Medulla oblongata (tissue), 1 donor: ENCODE measurements at regions not wholly inside any gene's neighbourhood (a gene's known extent, or its start where the extent isn't known, plus 50 kb on each side); places are given as distances from the start of the nearest gene placed in this dataset.
"Not testable (repeated sequence)": the region's sequence is repeated elsewhere in the genome, so short reads cannot be mapped to it uniquely, and the experiment has no call there.

Experiments used
- DNase-seq: peaks from one replicate; pipeline ENCODE4 v3.0.0-alpha.2; 2015; ENCODE audit errors: extremely low spot score

DNA sequence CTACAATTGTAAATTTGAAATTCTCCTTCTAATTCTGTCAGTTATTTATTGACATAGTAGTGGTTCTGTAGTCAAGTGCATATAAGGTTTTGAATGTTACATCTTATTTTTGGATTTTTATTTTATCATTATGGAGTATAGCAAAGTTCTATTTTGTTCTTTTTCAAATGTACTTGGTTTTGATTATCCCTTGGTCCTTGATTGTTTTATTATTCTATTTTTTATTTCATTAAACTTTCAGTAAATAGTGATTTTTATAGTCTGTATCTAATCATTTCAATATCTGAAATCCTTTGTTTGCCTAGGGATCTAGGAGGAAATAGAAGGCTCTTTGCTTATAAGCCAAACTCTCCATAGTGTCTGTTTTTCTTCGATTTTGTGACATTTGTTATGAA, 87.8 kb downstream of the HFE start:
- no peak for DNase-seq

DNA sequence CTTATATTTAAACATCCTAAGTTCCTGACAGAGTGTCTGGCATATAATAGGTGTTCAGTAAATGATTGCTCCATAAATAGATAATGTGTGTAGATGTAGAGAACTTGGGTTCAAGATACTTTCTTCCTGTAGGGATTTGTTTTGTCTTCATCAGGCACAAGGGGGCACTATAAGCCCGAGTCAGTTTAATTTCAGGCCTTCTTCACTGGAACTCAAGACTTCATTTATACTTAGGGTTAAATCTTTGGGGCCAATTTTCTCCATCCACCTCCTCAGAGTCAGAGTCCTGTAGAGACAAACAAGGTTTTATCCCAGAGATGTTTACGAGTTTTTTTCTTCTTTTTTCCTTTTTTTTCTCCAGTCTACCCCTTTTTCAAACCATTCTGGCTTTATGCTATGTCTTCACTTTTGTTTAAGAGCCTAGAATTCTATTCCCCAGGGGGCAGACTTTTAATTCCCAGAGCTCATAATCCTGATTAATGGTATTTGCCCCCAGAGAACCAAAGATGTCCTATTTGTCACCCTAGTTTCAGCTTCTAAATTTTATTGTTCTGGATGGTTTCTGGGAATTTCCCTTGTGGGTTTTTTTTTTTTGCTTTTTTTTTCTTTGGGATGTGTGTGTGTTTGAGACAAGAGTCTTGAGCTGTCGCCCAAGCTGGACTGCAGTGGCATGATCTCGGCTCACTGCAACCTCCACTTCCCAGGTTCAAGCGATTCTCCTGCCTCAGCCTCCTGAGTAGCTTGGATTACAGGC, 88.4 kb downstream of the HFE start:
- peak; percentile 82 for DNase-seq

DNA sequence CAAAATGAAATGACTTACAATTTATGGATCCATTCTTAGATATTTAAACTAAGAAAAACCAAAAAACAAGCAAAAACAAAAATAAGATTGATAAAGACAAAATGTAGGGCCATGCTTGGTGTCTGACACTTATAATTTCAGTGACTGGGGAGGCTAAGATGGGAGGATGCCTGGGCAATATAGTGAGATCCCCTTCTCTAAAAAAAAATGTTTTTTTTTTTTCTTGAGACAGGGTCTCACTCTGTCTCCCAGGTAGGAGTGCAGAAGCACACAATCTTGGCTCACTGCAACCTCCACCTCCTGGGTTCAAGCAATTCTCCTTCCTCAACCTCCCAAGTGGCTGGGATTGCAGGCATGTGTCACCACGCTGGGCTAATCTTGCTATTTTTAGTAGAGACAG, 92.4 kb downstream of the HFE start:
- DNase-seq = no peak

DNA sequence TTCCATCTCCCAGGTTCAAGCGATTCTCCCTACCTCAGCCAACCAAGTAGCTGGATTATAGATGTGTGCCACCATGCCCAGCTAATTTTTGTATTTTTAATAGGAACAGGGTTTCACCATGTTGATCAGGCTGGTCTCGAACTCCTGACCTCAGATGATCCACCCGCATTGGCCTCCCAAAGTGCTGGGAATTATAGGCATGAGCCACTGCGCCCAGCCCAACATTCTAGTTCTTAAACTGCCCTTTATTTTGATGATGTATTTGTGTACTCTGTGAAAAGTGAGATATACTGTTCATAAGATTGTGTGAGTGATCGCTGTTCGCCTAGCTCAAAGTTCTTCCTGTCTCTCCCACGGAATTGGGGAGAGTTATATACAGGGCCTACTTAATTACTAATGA, 93.1 kb downstream of the HFE start:
- DNase-seq = no peak

DNA sequence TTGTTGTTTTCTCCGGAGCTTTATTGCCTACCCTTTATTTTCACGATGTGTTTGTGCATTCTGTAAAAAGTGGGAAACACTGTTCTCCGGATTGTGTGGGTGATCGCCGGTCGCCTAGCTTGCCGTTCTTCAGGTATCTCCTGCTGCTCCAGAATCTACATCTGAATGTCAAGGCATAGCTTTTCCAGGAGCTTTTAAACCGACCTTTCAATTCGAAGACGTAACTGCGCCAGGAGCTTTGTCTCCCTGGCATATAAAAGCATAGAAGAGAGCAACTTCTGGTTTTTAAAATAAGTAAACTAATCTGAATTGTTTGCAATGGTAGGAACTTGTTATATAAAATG, 96.0 kb downstream of the HFE start:
- no peak for DNase-seq

DNA sequence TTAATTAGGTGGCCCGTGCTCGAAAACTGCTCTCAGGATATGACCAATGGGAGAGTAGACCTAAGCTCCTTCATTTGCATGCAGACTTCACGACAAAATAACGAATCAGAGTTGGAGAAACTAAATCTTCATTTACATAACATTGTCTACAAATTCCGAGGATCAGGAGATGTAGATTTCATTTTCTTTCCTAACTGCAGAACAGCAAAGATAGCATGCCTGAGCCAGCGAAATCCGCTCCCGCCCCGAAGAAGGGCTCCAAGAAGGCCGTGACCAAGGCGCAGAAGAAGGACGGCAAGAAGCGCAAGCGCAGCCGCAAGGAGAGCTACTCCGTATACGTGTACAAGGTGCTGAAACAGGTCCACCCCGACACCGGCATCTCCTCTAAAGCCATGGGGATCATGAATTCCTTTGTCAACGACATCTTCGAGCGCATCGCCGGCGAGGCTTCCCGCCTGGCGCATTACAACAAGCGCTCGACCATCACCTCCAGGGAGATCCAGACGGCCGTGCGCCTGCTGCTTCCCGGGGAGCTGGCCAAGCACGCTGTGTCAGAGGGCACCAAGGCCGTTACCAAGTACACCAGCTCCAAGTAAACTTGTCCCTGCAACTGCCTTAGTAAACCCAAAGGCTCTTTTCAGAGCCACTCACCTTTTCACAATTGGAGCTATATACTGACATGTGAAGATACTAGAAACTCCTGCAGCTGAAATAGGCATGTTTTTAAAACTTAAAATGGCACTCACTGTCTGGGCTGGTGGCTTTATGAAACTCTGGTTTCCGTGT, 96.5 kb downstream of the HFE start:
- DNase-seq = peak; percentile 95

DNA sequence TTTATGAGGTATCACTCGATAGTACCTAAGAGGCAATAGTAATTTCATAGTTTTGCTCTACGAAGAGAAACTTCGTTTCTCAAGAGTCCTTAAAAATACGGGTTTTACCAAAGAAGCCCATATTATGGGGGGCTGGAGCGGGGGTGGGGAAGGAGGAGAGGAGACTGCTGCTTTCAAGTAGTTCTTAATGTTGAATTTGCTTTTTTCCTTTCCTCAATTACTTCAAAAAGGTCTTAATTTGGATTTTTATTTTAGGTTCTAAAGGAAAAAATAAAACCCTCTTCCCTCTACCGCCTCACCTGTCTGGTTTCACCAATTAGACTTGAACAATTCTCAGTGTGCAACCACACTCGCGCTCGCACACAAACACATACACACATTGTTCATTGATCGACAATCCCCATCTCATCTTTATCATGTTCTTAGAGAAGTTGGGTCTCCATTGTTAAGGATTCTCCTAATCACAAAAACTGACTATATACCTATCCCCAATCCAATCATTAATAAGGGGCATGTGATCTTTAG, 97.2 kb downstream of the HFE start:
- no peak for DNase-seq

DNA sequence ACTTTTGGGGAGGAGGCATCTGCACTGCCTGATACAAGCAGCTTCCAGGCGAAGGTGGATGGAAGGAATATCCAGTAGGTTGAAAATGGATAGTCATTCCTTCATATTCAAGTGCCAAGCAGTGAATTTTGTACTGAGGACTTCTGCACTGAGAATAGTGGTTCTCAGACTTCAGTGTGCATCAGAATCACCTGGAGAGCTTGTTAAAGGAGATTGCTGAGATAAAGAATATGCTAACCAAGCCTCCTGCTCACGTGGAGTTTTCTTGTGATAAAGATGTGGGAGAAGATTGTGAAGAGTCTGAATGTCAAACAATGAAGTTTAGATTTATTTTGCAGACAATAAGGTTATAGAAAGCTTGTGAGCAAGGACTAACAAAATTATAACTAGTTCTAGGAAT, 97.8 kb downstream of the HFE start:
- no peak for DNase-seq

DNA sequence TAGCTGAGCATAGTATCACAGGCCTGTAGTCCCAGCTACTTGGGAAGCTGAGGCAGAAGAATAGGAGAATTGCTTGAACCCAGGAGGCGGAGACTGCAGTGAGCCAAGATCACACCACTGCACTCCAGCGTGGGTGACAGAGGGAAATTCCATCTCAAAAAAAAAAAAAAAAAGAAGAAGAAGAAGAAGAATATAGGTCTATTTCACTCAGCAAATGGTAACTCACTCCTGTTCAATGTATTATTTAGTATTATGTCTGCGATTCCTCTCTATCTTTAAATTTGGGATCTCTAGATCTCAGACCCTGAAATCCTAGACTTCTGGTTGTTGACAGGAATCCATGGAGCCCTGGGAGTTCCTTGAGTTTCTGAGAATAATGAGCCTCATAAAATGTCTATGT, 98.6 kb downstream of the HFE start:
- no peak for DNase-seq

DNA sequence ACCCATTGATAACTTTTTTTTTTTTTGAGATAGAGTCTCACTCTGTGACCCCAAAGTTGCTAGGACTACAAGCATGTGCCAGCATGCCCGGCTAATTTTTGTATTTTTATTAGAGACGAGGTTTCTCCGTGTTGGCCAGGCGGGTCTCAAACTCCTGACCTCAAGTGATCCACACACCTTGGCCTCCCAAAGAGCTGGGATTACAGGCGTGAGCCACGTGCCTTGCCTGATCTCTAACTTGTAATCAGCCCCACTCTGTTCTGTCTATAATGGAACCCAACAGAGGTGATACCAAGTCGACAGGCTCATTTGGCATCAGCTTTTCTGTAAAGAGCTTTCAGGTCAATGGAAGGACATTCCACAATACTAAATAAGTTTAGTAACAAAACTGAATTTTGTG, 99.4 kb downstream of the HFE start:
- no peak for DNase-seq

DNA sequence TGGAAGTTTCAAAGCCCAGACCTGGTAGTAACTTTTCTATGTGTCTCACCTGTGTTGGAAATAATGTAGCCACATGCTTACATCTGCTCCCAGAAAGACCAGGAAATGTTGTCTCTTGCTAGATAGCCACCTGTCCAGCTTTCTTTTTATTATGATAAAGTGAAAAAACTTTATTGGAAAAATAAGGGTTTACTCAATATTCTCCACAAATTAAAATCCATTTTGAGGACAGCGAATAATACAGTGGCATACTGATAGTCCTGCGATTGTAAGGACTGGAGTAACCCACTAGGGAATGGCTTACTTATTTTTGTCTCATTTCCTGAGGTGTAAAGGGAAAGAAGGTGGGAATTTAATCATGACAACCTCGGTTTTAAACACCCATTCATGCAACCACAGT, 100.1 kb downstream of the HFE start:
- DNase-seq = no peak

DNA sequence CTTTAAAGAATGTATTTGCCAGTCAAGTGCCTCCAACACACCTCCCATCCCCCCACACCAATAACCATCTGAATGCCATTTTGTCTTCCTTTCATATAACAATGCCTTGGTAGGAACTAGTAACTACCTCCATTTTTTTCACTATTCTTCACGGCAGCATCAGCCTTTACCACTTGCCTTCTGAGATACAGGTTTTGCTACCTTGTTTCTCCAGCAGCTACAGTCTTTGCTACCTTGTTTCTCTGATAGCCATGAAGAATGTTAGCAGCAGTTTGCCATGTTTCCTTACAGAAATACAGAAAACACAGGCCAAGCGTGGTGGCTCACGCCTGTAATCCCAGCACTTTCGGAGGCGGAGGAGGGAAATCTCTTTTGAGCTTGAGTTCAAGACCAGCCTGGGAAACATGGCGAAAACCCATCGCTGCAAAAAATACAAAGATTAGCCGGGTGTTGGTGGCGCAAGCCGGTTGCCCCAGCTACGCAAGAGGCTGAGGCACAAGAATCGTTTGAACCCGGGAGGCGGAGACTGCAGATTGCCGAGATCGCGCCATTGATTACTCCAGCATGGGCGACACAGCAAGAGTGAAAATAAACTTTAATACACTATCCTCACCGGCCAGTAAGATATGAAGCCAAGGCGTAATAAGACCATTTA, 100.9 kb downstream of the HFE start:
- no peak for DNase-seq

DNA sequence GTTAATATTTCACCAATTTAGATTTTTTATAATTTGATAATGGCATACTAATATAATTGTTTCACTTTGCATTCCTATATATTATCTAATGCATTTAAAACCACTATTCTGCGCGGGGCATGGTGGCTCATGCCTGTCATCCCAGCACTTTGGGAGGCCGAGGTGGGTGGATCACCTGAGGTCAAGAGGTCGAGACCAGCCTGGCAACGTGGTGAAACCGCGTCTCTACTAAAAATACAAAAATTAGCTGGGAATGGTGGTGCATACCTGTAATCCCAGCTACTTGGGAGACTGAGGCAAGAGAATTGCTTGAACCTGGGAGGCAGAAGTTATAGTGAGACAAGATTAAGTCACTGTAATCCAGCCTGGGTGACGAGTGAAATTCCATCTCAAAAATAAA, 104.3 kb downstream of the HFE start:
- not testable (repeated sequence) for DNase-seq

DNA sequence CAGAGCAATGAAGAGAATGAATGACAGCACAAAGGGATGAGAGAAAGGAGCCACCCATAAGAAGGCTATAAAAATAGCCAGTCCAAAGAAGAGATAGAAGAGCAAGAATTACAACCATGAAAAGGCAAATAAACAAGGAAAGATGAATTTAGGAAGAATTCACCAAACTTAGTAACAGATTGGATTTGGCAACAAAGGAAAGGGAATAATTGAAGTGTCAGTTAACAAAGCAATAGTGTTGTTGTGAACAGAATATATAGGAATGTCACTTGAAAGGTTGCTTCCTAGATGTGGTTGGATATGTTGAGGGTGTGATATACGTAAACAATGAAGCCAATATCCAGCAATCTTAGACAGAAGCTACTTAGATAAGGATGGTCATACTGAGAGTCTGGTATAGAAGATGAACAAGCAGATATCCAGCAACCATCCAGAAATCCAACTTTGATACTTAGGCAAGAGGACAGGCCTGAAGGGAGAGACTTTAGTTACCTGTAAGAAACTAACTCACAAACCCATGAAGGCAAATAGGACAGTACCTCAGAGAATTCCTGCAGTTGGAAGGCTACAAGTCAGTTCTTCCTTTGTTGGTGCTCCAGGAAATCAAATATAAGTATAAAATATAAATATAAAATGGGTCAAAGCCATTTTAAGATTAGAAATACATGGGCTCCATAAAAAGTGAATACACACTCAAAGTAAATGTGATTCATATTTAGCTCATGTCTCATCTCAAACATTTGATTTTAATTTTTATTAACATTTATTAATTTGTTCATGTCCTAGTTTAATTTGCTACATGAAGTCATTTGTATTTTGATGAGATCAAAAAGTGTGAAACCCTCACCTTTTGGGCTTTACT, 106.5 kb downstream of the HFE start:
- DNase-seq = no peak

DNA sequence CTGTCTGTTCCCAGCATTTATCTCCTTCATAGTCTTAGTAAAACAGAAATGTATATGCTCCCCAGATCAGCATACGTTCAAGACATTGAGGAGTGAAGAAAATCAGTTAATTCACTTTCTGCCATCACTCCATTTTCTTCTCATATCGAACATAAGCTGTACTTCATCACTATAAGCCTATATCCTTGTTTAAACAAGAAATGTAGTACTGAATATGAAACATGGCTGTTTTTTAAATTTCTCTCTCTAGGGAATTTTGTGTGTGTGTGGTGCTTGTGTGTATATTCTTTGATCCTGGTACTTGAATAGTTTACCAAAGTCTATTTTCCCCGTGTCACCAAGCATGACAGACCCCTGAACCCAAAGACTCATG, 107.1 kb downstream of the HFE start:
- no peak for DNase-seq

DNA sequence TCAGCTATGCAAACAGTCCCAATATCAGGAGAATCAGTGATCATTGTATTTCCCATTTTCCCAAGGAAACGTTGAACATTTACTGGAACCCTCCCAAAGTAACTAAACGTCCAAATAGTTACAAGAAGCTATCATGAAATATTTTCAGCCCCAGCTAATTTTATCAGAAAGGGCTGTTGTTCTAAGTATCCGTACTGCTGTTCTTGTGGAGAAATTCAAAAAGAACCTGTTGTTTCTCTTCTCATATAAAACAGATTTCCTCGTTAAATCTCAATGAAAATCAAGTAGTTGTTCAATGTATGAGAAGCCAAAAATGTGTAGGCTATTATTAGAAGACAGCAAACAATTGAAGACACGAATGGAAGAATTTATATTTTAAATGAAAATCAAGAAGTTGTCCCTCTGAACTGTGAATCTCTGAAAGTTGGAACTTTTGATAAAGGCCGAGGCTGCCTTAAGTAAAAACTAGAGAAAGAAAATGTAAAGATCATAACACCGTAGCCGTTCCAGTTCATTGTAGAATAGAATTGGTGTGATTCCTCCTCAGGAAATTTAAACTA, 107.7 kb downstream of the HFE start:
- DNase-seq = no peak

DNA sequence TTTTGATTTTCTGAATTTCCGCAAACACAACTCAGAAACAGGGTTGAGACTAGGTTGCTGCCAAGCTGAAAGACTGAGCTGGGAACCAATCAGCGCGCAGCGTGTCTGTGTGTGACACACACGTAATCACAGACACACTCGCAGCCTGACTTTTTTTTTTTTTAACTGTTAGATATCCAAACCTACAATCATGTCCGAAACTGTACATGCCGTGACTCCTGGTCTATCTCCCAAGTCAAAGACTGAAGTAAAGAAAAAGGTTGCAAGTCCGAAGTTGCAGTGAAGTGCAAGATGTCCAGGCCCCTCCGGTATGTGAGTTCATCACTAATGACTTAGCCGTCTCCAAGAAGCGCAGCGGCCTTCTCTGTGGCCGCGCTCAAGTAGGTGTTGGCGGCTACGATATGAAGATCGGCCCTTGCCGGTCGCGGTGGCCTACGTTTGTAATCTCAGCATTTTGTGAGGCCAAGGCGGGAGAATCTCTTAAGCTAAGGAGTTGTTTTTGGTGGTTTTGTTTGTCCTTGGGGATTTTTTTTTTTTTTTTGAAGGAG, 108.2 kb downstream of the HFE start:
- peak; percentile 98 for DNase-seq

DNA sequence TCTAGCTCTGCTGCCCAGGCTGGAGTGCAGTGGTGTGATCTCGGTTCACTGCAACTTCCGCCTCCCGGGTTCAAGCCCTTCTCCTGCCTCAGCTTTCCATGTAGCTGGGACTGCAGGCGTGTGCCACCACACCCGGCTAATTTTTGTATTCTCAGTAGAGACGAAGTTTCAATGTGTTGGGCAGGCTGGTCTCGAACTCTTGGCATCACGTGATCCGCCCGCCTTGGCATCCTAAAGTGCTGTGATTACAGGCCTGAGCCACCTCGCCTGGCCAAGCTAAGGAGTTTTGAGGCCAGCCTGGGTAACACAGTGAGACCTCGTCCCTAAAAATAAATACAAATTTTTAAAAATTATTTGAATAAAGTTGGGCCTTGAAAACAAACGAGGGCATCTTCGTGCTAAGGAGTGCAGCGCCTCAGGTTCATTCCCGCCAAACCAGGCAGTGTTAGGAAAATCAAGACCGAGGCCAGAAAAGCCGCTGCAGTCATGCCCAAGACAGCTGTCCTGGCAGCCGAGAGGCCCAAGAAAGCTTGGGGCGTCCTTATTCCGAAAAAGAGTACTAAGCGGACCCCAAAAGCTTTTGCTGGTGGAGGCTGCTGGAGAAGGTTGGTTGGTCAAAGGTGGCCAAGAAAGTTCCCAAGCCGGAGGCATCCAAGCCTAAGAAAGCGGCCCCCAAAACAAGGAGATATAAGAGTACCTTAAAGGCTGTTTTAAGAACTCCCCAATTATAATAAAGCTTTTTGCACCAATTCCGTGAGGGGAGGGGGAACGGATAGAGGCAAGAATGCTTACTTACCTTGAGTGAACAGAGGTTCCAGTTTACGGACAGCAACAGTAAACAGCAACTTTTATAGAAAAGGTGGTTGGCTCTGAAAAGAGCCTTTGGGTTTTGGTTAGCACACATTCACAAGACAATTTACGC, 109.0 kb downstream of the HFE start:
- DNase-seq = no peak

DNA sequence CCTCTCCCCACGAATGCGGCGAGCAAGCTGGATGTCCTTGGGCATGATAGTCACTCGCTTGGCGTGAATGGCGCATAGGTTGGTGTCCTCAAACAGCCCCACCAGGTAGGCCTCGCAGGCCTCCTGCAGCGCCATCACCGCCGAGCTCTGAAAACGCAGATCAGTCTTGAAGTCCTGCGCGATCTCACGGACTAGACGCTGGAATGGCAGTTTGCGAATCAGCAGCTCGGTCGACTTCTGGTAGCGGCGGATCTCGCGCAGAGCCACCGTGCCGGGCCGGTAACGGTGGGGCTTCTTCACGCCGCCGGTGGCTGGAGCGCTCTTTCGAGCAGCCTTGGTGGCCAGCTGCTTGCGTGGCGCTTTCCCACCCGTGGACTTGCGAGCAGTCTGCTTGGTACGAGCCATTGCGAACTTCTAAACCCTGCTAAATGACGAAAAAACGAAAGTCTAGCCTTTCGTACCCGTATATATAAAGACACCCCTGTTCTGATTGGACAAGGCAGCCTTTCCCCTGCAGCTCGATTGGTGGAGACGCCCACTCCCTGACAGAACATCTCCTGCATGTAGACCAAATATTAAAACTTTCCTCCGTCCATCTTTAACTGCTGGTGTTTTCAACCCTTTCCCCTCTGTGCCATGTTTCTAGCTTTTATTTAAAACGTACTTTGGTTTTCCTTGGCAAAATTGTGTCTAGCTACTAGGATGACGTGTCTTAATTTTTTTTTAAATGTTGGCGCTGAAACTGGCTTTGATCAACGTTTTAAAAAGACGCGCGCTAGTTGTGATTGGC, 109.8 kb downstream of the HFE start:
- DNase-seq = peak; percentile 94

DNA sequence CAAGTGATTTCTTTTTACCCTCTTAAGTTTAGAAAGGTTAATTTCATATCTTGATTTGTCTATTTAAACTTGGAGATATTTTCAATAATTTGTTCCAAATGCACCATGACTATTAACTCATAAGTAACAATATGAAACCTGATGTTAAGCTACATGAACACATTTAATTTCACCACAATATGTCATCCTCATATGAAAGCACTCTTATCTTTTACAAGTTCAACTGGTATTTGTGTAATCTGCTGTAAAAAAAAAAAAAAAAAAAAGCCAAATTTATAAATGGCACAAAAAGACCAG, 110.4 kb downstream of the HFE start:
- no peak for DNase-seq
